Hematopoietic multipotent progenitor cell (in vitro differentiated cells): ENCODE measurements at regions not wholly inside any gene's neighbourhood (a gene's known extent, or its start where the extent isn't known, plus 50 kb on each side); places are given as distances from the start of the nearest gene placed in this dataset.

ENCODE experiments used
- DNase-seq, 3 donors: peaks; one replicate each; pipeline ENCODE4 v3.0.0-alpha.2; 2011 to 2015; ENCODE audit warnings: low read depth in 2 of 3, low spot score in 2 of 3

GRCh38 chr10:117698809-117699208, 156.3 kb downstream of the EMX2 start:
- DNase-seq: no peak

GRCh38 chr10:117699436-117700075, 157.0 kb downstream of the EMX2 start:
- no peak for DNase-seq

DNA sequence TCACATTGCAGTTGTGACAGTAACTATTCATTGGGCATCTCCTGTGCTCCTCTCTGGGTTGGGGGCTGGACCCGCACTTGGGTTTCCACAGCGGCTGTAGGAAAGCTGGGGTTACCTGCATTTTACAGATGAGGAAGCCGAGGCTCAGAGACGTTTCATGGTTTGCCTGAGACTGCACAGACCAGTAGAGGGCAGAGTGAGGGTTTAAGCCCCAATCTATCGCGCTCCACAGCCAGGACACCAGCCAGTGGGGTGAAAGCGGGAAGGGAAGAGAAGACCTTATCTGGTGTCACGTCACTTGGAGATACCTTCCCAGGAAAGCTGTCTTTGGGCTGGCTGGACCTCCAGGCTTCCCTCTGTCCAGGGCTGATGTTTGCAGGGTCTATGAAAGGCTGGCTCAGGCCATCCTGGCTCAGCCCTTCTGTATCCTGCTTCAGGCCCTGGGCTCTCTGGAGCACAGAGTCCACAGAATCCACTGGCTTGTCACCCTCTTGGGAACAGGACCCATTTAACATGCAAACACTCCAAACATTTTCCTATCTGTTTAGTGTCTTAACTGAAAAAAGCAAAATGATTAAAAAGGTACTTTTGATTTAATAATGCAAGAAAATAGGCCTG, 167.7 kb downstream of the EMX2 start:
- DNase-seq: no peak

- DNase-seq: no peak
Measured at GRCh38 chr10:117716889-117717288, 174.3 kb downstream of the EMX2 start.

DNA sequence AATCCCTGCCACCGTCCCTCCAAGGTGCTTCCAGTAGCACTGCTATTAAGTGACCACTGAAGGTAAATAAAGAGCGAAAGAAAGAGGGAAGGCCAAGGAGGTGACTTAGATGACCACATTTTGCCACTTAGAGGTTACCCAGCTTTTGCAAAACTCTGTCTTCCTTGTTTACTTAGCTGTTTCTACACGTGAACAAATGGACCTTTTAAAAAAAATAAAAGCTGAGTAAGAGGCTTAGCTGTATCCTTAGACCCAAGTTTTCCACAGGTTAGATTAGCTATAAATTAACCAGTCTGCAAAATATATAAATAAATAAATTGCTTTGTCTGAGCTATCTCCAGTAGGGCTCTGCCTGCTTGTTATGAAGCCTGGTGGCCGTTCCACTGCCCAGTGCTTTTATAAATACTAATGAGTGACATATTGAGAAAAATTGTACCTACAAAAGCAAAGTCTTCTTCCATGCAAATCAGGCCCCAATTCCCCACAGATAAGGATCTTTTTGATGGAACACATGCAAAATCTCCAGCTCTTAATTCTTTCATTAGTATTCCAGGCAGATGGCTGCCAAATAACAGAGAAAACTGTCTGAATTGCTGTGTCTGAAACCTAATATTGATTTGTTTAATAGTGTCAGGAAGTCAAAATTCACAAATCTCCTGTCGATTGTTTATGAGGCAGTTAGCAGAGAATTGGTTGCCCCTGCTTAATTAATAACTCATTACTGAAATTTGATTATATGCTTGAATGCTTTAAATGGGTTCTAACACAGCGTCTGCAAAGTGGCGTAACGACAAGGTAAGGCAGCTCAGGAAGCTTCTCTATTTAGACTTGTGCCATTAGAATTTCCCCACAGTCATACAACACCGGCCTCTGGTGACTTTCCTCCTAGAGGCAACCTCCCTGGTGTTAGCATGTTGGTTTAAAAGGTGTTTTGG, 176.7 kb downstream of the EMX2 start:
- no peak for DNase-seq

DNA sequence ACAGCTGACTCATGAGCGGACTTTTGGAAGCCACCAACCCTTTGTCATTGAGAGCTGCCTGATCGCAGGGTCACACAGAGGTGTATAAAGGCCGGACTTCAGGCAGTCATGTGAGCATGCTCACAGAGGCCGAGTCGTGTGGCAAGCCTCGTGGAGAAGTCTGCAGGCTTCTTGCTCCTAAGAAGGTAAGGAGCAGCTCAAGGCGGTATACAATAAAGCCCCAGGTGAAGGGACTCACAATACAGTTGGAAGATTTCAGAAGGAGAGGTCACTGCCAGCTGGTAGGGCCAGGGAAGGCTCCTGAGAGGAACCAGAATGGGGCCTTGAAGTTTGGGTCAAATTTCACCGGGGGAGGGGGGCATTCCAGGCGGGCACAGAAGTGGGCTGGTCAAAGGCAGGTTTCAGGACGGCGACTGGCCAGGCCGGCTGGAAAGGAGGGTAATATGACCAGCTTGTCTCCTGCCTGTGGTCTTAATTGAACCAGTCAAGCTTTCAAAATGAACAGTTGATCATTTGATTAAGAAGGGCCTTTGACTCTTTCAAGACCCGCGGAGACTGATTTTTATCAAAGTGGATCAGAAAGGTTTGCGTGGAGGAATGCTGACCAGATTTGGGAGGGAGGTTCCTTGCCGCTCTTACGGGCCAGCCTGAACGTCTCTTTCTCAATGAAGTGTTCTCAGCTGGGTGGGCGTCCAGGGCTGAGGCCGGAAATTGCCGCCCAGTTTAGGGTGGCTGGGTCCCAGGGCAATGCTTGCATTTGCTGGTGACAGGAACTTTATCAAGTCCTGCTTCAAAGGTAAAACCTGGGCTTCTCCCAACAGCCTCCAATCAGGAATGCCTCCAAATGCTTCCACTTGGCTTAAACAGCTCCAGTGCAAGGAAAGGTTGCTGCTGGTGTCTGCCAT, 178.6 kb downstream of the EMX2 start:
- DNase-seq: no peak

GRCh38 chr10:117721873-117722272, 179.3 kb downstream of the EMX2 start:
- no peak for DNase-seq

DNA sequence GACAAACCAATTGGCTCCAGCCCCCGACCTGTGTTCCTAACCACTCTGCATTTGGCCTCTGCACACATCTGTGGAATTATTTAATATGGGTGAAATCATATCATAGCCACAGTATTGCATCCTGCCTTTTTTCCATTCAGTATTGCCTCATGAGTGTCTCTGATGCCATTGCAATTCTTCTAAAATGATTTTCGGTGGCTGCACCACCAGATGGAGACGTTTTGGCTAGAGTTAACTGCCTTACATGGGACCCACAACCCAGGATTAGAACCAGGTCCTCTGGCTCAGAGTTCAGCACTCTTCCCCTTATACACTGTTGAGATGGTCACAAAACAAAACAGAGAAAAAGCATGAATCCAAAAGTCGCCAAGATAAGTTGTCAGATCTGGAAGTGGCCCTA, 180.8 kb downstream of the EMX2 start:
- DNase-seq: no peak

GRCh38 chr10:117725993-117726392, 183.4 kb downstream of the EMX2 start:
- DNase-seq: no peak

GRCh38 chr10:117726596-117727295, 184.2 kb downstream of the EMX2 start:
- no peak for DNase-seq

GRCh38 chr10:117727421-117727820, 184.9 kb downstream of the EMX2 start:
- DNase-seq: no peak

DNA sequence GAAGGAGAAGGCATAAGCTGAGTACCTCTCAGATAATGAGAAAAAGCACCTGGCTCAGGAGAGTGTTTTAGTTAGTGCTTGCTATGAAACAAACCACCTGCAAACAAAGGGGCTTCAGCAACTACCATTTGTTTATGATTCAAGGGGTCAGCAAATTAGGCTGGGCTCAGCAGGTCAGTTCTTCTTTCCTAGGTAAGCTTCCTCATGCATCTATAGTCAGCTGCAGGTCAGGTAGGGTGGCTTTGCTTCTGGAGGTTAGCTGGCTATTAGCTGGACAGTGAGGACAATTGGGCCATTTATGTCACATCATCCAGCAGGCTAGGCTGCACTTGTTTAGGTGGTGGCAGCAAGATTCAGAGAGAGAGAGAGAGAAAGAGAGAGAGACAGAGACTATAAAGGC, 185.5 kb downstream of the EMX2 start:
- DNase-seq: no peak

DNA sequence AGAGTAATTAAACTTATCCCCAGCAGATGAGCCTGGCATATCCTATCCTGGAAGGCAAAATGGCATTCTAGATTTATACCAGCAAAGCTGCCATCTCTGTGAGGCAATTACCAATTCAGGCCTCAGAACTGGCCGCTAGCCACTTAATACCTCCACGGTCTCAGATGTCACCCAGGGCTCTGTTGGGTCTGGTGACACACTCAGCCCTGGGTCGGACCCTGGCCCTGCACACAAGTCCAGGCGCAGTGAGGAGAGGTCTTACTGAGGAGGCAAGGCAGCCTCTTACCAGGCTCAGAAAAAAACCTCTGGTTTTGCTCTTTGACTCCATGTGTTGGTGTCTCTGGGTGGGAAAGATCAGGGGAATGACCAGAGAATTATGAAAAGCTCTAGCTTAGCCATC, 186.6 kb downstream of the EMX2 start:
- DNase-seq: no peak

GRCh38 chr10:117731121-117731791, 188.7 kb downstream of the EMX2 start:
- no peak for DNase-seq

DNA sequence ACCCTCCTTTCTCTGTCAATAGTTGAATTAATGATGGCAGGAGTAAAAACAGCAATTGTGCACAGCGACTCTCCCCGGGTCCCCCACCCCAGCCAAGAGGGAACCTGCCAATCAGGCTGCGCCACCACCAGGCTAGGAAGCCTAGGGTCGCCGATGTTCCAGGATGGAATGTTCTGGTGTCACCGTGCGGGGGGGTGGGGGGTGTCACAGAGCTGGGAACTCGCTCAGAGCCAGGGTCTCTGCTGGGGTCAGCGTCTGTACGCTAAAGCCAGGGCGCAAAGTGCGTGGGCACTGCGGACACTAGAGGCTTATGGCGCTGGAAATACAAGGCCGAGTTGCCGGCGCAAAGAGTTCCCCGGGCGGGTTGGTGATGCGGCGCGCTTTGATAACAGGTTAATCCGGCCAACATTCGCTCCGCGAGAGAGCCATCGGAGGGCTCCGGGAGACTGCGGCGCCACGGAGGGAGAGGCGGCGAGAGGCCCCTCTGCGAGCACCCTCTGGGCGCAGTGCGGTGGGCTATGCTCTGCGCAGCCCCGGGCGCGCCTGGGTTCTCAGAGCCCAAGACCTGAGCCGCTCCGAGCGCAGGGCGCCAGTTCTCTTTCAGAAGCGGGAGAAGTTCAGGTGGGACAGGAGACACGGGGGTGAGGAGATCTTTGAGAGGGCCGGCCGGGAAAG, 192.3 kb downstream of the EMX2 start:
- no peak for DNase-seq

- DNase-seq: no peak
Measured at GRCh38 chr10:117736655-117737054, 194.1 kb downstream of the EMX2 start.

GRCh38 chr10:117740088-117740487, 197.5 kb downstream of the EMX2 start:
- DNase-seq: no peak

- no peak for DNase-seq
Measured at GRCh38 chr10:117740691-117741222, 198.2 kb downstream of the EMX2 start.

DNA sequence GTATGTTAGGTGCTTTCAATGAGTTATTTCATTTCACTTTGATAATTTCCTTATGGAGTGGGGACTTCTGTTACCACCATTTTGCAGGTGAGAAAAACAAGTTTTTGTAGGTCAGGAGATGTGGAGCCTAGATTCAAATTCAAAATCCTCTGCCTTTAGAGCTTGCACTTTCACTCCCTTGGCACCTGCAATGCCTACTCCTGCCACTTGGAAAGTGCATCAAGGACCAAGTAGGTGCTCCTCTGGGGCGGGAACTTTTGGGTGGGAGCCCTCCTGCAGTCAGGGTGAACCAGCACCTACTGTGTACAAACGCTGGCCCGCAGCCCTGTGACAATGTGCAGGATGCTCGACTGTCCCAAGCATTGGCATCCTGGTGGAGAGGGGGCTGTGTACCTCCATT, 199.0 kb downstream of the EMX2 start:
- no peak for DNase-seq
